Fibroblast of pulmonary artery (primary cell): ENCODE measurements at regions not wholly inside any gene's neighbourhood (a gene's known extent, or its start where the extent isn't known, plus 50 kb on each side); places are given as distances from the start of the nearest gene placed in this dataset.

ENCODE experiments used
- DNase-seq: peaks from one replicate; pipeline ENCODE4 v3.0.0-alpha.2; 2010; ENCODE audit warnings: low read depth
- H3K4me3 ChIP-seq: replicated peaks from 2 replicates; pipeline ENCODE4 v1.5.1; 2011; ENCODE audit warnings: low read depth, mild to moderate bottlenecking, control low read depth, low read length, moderate library complexity
- TF ChIP-seq, protein P1 (sequence below): IDR thresholded peaks from 2 replicates; pipeline ENCODE4 v1.5.1; 2011; ENCODE audit warnings: mild to moderate bottlenecking, control low read depth, low read length, inconsistent platforms; ENCODE audit errors: missing control alignments

DNA sequence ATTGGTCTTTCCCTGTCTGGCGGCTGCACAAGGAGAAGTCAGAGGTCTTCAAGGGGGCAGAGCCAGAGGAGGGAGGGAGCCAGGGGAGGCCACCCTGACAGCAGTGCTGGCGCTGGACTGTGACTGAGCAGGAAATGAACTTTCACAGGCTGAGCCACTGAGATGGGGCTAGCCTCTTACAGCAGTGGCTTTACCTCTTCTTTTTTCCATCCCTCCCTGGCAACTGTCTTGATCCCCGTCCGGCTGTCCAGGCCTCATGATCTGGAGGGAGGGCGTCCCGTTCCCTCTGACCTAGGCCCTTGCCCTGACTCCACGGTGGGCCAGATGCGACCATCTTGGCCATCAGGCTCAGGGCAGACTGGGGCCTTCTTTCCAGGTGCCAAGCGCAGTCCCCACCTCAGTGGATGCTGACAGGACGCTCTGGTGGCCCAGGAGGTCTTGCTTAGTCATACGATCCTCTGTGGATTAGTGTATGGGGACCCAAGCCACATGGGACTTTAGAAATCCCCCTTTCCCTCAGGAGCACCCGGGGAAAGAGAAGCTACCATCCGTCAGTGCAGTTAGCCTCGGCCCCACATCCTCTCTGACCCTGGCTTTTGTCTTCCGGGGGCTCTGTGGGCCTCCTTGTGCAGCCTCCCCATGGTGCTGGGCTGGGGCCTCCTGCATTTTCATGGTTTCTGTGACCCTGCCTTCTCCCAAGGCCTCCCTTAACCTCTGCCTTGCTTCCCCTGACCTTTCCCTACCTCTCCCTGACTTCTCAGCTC is 57.4 kb upstream of the CCDC167 start:
- DNase-seq = no peak
- no peak overlapping the region for H3K4me3 ChIP-seq
- TF ChIP-seq, protein P1, sequence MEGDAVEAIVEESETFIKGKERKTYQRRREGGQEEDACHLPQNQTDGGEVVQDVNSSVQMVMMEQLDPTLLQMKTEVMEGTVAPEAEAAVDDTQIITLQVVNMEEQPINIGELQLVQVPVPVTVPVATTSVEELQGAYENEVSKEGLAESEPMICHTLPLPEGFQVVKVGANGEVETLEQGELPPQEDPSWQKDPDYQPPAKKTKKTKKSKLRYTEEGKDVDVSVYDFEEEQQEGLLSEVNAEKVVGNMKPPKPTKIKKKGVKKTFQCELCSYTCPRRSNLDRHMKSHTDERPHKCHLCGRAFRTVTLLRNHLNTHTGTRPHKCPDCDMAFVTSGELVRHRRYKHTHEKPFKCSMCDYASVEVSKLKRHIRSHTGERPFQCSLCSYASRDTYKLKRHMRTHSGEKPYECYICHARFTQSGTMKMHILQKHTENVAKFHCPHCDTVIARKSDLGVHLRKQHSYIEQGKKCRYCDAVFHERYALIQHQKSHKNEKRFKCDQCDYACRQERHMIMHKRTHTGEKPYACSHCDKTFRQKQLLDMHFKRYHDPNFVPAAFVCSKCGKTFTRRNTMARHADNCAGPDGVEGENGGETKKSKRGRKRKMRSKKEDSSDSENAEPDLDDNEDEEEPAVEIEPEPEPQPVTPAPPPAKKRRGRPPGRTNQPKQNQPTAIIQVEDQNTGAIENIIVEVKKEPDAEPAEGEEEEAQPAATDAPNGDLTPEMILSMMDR = no peak

- H3K4me3 ChIP-seq = no peak overlapping the region
- no peak for DNase-seq
- TF ChIP-seq, protein P1 = no peak
Observed at GRCh38 chr6:37555040-37555781, 55.5 kb upstream of the CCDC167 start.

DNA sequence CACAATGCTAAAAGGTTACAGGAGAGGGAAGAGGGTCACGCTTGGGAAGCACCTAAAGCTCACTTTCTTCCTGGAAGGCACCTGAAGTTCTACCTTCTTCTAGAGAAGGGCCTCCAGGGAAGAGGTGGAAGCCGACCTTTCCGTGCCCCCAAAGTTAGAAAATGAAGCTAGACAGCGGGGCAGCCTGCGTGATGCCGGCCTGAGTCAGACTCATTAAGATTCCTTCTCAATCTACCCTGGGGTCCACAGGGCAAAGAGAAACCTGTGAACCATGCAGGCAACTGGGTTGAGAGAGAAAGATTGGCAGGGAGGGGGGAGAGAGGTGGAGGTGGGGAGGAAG is 54.8 kb upstream of the CCDC167 start:
- DNase-seq = no peak
- TF ChIP-seq, protein P1 = no peak
- H3K4me3 ChIP-seq = no peak overlapping the region

- TF ChIP-seq, protein P1 = no peak
- no peak overlapping the region for H3K4me3 ChIP-seq
- no peak for DNase-seq
Observed at GRCh38 chr6:37552267-37552666, 52.6 kb upstream of the CCDC167 start.

DNA sequence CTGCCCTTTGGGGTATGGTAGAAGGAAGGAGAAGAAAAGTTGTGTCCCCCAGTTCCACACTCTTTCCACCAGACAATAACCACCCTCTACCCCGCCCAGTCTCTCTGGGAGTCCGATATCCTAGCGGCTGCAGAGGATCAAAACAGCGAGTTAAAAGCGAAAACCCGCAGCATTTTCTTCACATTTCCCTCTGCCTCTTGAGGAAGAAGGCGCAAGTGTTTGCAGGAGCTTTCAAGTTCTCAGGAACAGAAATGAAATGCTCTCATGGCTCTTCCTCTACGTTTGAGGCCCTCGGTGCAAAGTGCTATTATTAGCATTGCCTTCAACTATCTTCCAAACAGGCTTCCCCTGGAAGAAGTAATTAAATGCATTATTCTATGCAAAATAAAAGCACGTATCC is 52.2 kb upstream of the CCDC167 start:
- TF ChIP-seq, protein P1 = no peak
- DNase-seq = no peak
- H3K4me3 ChIP-seq = no peak overlapping the region

DNA sequence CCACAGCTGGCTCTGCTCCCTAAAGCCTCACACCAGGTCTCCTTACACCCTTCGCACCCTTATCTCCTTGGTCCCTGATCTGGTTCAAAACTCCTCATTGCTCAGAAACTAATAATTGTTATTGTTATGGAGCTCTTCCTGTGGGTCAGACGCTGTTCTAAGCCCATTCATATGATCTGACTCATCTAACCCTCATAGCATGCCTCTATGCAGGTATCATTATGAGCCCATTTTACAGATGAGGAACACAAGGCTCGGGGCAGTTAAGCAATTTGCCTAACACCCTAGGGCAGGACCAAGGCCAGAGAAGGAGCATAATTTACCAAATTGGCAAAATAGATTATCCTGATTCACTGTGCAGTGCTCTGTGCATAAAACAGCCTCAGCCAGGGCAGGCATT is 51.8 kb upstream of the CCDC167 start:
- DNase-seq = no peak
- no peak overlapping the region for H3K4me3 ChIP-seq
- TF ChIP-seq, protein P1 = no peak
